OCI-LY7 (cell line): ENCODE measurements at regions not wholly inside any gene's neighbourhood (a gene's known extent, or its start where the extent isn't known, plus 50 kb on each side); places are given as distances from the start of the nearest gene placed in this dataset.

Source experiments
- CTCF ChIP-seq: fragments of 200-600 bp; sonication (generic); conservative IDR thresholded peaks from 2 replicates; pipeline ENCODE4 v1.5.1; 2014; ENCODE audit warnings: mild to moderate bottlenecking, antibody characterized with exemption, low read length, moderate library complexity, mixed read lengths
- EZH2phosphoT487 ChIP-seq: fragments of 200-600 bp; sonication (generic); IDR thresholded peaks from 2 replicates; pipeline ENCODE4 v1.6.1; 2018; ENCODE audit warnings: low read depth, borderline replicate concordance, mild to moderate bottlenecking, mixed run types, antibody characterized with exemption, low read length, moderate library complexity, mixed read lengths

DNA sequence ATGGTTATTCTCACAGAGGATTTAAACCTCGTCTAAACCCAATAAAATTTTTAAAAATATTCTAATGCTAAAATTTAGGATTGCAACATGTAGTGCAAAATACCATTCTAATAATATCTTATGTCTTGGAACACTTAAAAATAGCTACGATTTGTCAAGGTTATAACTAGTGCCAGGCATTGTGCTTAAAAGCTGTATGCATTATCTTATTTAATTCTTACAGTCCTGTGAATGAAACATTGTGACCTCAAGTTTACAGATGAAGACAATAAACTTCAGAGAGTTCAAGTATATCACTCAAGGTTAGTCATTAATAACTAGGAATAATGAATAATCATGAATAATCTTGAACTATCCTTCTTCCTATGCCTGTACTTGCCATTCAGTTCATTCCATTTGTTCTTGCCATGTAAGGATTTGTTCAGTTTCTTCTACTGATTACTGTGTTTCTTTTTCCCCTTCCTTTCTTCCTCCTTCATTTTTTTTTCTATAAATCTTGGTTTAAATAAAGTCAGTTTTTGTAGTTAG, 897.6 kb upstream of the NR2F2 start:
- TF ChIP-seq CTCF (no peak), EZH2phosphoT487 (no peak)
